ENCODE measurements at regions not wholly inside any gene's neighbourhood (a gene's known extent, or its start where the extent isn't known, plus 50 kb on each side); places are given as distances from the start of the nearest gene placed in this dataset.

- no peaks in the 10 kb centered on the region for H3K36me3 ChIP-seq
- no peak overlapping the region for H3K4me3 ChIP-seq
- no peaks in the 10 kb centered on the region for H3K27me3 ChIP-seq
- no peaks in the 10 kb centered on the region for H3K4me1 ChIP-seq
- DNase-seq = no peak
- H3K9me3 ChIP-seq (replicated peaks) = peaks cover 3% of the 10 kb centered on the region; the same call in 1 of the 2 replicates
- no peak overlapping the region for H3K27ac ChIP-seq
Measured at GRCh38 chr10:27451054-27451453, 53.0 kb upstream of the RAB18 start.

- H3K9me3 ChIP-seq (replicated peaks) = peaks cover 3% of the 10 kb centered on the region; the same call in 1 of the 2 replicates
- H3K27ac ChIP-seq = no peak overlapping the region
- no peaks in the 10 kb centered on the region for H3K36me3 ChIP-seq
- DNase-seq = no peak
- H3K4me1 ChIP-seq = no peaks in the 10 kb centered on the region
- H3K27me3 ChIP-seq = no peaks in the 10 kb centered on the region
- H3K4me3 ChIP-seq = no peak overlapping the region
Measured at GRCh38 chr10:27450225-27450624, 53.9 kb upstream of the RAB18 start.

- Histone ChIP-seq H3K36me3 (no peaks in the 10 kb centered on the region), H3K9me3 (replicated peaks) (peaks cover 3% of the 10 kb centered on the region; the same call in 1 of the 2 replicates), H3K4me1 (no peaks in the 10 kb centered on the region), H3K4me3 (no peak overlapping the region), H3K27ac (no peak overlapping the region), H3K27me3 (no peaks in the 10 kb centered on the region)
- DNase-seq = no peak
Measured at GRCh38 chr10:27449571-27449970, 54.5 kb upstream of the RAB18 start.

GRCh38 chr10:27448921-27449320, 55.2 kb upstream of the RAB18 start:
- Histone ChIP-seq H3K4me1 (no peaks in the 10 kb centered on the region), H3K27me3 (no peaks in the 10 kb centered on the region), H3K9me3 (replicated peaks) (peaks cover 3% of the 10 kb centered on the region; the same call in 1 of the 2 replicates), H3K4me3 (no peak overlapping the region), H3K36me3 (no peaks in the 10 kb centered on the region), H3K27ac (no peak overlapping the region)
- peak; percentile 32 to 38 for DNase-seq

GRCh38 chr10:27447540-27447939, 56.6 kb upstream of the RAB18 start:
- no peak for DNase-seq
- H3K27me3 ChIP-seq = no peaks in the 10 kb centered on the region
- no peak overlapping the region for H3K4me3 ChIP-seq
- no peak overlapping the region for H3K27ac ChIP-seq
- H3K9me3 ChIP-seq (replicated peaks) = peaks cover 3% of the 10 kb centered on the region; the same call in 1 of the 2 replicates
- no peaks in the 10 kb centered on the region for H3K4me1 ChIP-seq
- no peaks in the 10 kb centered on the region for H3K36me3 ChIP-seq

- no peak overlapping the region for H3K27ac ChIP-seq
- H3K4me3 ChIP-seq = no peak overlapping the region
- no peaks in the 10 kb centered on the region for H3K4me1 ChIP-seq
- DNase-seq = peak; percentile 9 to 67
- no peaks in the 10 kb centered on the region for H3K27me3 ChIP-seq
- H3K9me3 ChIP-seq (replicated peaks) = peaks cover 3% of the 10 kb centered on the region; the same call in 1 of the 2 replicates
- no peaks in the 10 kb centered on the region for H3K36me3 ChIP-seq
Measured at GRCh38 chr10:27446091-27446918, 57.8 kb upstream of the RAB18 start.

- no peak for DNase-seq
- Histone ChIP-seq H3K9me3 (replicated peaks) (peaks cover 3% of the 10 kb centered on the region; the same call in 1 of the 2 replicates), H3K36me3 (no peaks in the 10 kb centered on the region), H3K27ac (no peak overlapping the region), H3K4me1 (no peaks in the 10 kb centered on the region), H3K4me3 (no peak overlapping the region), H3K27me3 (no peaks in the 10 kb centered on the region)
Measured at GRCh38 chr10:27445070-27445469, 59.0 kb upstream of the RAB18 start.

- Histone ChIP-seq H3K4me1 (no peaks in the 10 kb centered on the region), H3K27me3 (no peaks in the 10 kb centered on the region), H3K9me3 (replicated peaks) (no peaks in the 10 kb centered on the region), H3K4me3 (no peak overlapping the region), H3K27ac (no peak overlapping the region), H3K36me3 (no peaks in the 10 kb centered on the region)
- DNase-seq = no peak
Measured at GRCh38 chr10:27440478-27440877, 63.6 kb upstream of the RAB18 start.

GRCh38 chr10:27440021-27440420, 64.1 kb upstream of the RAB18 start:
- Histone ChIP-seq H3K36me3 (no peaks in the 10 kb centered on the region), H3K4me3 (no peak overlapping the region), H3K27me3 (no peaks in the 10 kb centered on the region), H3K4me1 (no peaks in the 10 kb centered on the region), H3K9me3 (replicated peaks) (no peaks in the 10 kb centered on the region), H3K27ac (no peak overlapping the region)
- no peak for DNase-seq

GRCh38 chr10:27439101-27439500, 65.0 kb upstream of the RAB18 start:
- Histone ChIP-seq H3K27ac (no peak overlapping the region), H3K36me3 (no peaks in the 10 kb centered on the region), H3K4me3 (no peak overlapping the region), H3K27me3 (no peaks in the 10 kb centered on the region), H3K9me3 (replicated peaks) (no peaks in the 10 kb centered on the region), H3K4me1 (no peaks in the 10 kb centered on the region)
- no peak for DNase-seq

- Histone ChIP-seq H3K4me3 (no peak overlapping the region), H3K36me3 (no peaks in the 10 kb centered on the region), H3K27ac (no peak overlapping the region), H3K9me3 (replicated peaks) (no peaks in the 10 kb centered on the region), H3K27me3 (no peaks in the 10 kb centered on the region), H3K4me1 (no peaks in the 10 kb centered on the region)
- DNase-seq = no peak
Measured at GRCh38 chr10:27437775-27438174, 66.3 kb upstream of the RAB18 start.

GRCh38 chr10:27436710-27437109, 67.4 kb upstream of the RAB18 start:
- H3K9me3 ChIP-seq (replicated peaks) = no peaks in the 10 kb centered on the region
- no peaks in the 10 kb centered on the region for H3K4me1 ChIP-seq
- H3K27me3 ChIP-seq = no peaks in the 10 kb centered on the region
- H3K4me3 ChIP-seq = no peak overlapping the region
- no peaks in the 10 kb centered on the region for H3K36me3 ChIP-seq
- no peak overlapping the region for H3K27ac ChIP-seq
- peak in 1 of 2 experiments; percentile 51 for DNase-seq

GRCh38 chr10:27433976-27434375, 70.1 kb upstream of the RAB18 start:
- DNase-seq = no peak
- H3K9me3 ChIP-seq (replicated peaks) = no peaks in the 10 kb centered on the region
- H3K4me3 ChIP-seq = no peak overlapping the region
- no peak overlapping the region for H3K27ac ChIP-seq
- H3K4me1 ChIP-seq = no peaks in the 10 kb centered on the region
- H3K36me3 ChIP-seq = no peaks in the 10 kb centered on the region
- H3K27me3 ChIP-seq = peaks cover 4% of the 10 kb centered on the region; the same call in 1 of the 2 replicates

GRCh38 chr10:27426948-27427467, 77.1 kb upstream of the RAB18 start:
- H3K4me3 ChIP-seq = no peak overlapping the region
- H3K27ac ChIP-seq = no peak overlapping the region
- no peaks in the 10 kb centered on the region; the same call in 1 of the 2 replicates for H3K9me3 ChIP-seq (replicated peaks)
- DNase-seq = no peak
- no peaks in the 10 kb centered on the region for H3K4me1 ChIP-seq
- no peaks in the 10 kb centered on the region for H3K36me3 ChIP-seq
- H3K27me3 ChIP-seq = peaks cover 4% of the 10 kb centered on the region; the same call in 1 of the 2 replicates

- H3K9me3 ChIP-seq (replicated peaks) = no peaks in the 10 kb centered on the region
- no peak overlapping the region for H3K4me3 ChIP-seq
- no peaks in the 10 kb centered on the region for H3K36me3 ChIP-seq
- no peaks in the 10 kb centered on the region for H3K27me3 ChIP-seq
- H3K27ac ChIP-seq = no peak overlapping the region
- H3K4me1 ChIP-seq = no peaks in the 10 kb centered on the region
- DNase-seq = no peak
Measured at GRCh38 chr10:27413831-27414348, 90.2 kb upstream of the RAB18 start.

Data from SJCRH30 (cell line).